ENCODE measurements at regions not wholly inside any gene's neighbourhood (a gene's known extent, or its start where the extent isn't known, plus 50 kb on each side); places are given as distances from the start of the nearest gene placed in this dataset.

GRCh38 chr18:44046376-44046975 lies 634.2 kb upstream of the SETBP1 start:
- DNase-seq (ENCODE audit: extremely low read depth in 1 of 2, low read depth in 1 of 2): no peak

GRCh38 chr18:44047585-44047984 lies 633.1 kb upstream of the SETBP1 start:
- no peak for DNase-seq (ENCODE audit: extremely low read depth in 1 of 2, low read depth in 1 of 2)

DNA sequence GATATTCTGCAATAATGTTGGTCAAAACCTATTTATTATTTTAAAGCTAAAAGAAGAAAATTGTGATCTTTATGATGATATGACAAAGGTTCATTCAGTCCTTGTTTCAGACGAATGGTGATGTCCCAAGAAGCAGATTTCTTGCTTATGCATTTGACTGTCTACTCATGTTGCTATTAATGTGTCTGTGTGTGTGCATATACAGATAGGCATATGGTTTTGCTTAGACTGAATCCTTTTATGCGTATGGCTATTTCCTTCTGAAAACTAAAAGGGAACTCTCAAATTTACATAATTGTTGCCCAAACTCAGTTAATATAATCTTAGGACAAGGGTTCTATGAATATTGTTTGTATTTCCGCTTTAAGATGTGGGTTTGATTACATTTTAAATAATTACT lies 632.3 kb upstream of the SETBP1 start:
- no peak for DNase-seq (ENCODE audit: extremely low read depth in 1 of 2, low read depth in 1 of 2)

GRCh38 chr18:44048846-44049245 lies 631.8 kb upstream of the SETBP1 start:
- DNase-seq (ENCODE audit: extremely low read depth in 1 of 2, low read depth in 1 of 2): no peak

DNA sequence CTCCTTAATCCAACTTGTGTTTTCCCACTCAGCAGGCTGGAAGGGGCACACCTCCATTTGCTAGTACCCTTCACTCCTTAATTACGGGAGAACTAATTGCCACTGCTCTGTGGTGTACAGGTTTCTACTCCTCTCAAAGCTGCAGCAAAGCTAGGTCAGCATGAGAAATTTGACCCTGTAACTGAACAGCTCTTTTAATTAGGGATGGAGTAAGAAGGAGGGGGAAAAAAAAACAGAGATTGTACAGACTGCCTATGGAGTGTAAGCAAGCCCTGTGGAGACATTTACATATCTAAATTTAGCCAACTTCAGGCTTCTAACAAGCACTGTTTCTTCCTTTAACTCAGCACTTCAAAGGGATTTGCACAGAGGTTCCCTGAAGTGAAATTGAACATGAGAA lies 629.7 kb upstream of the SETBP1 start:
- no peak for DNase-seq (ENCODE audit: extremely low read depth in 1 of 2, low read depth in 1 of 2)

DNA sequence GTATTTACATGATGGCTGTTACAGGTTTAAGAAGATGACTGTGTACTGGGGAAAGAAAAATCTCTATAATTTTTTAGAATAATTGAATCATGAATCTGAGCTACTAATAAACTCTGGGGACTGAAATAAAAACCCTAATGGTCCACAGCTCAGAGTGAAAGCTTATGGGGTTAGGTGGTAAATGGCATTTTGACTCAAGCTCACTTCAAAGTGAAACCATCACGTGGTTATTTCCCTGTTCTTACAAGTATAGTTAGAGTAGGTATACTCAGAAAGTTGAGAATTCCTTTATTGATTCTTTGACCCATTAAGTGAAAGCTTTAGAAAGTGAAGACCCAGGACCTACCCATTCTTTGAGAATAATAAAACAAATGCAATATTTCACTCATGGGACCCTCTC lies 626.2 kb upstream of the SETBP1 start:
- DNase-seq (ENCODE audit: extremely low read depth in 1 of 2, low read depth in 1 of 2): no peak

GRCh38 chr18:44060197-44060596 lies 620.5 kb upstream of the SETBP1 start:
- no peak for DNase-seq (ENCODE audit: extremely low read depth in 1 of 2, low read depth in 1 of 2)

DNA sequence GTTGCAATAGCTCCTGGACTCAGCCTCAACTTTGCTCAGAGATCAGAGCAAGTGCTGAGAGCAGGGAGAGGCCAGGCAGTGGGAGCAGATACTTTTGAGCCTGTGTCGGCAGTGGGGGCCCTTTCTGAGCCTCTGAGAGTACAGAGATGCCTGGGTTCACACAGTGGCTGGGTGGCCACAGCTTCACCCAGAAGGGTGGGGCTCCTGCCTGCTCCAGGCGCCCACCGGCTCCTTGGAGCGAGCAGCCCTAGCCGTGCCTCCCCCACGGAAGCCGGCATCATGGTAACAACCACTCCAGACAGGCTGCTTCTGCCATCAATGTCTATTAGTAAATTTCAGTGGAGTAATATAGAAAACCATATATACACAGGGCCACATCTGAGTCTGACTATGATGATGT lies 619.2 kb upstream of the SETBP1 start:
- DNase-seq (ENCODE audit: extremely low read depth in 1 of 2, low read depth in 1 of 2): no peak

DNA sequence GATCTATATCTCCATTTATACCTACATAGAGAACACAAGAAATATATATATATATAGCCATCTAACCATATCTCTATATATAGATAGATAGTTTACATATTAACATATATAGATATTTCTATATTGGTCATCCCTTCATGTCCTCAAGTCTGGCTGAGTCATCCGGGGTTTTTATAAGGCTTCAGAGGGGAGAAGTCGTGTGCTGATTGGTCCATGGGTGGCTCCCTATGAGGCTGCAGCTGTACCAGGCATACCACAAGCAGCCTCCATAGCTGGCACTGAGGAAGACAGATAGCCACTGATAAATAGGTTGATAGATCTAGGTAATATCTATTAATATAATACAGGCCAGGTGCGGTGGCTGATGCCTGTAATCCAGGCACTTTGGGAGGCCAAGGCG lies 618.3 kb upstream of the SETBP1 start:
- DNase-seq (ENCODE audit: extremely low read depth in 1 of 2, low read depth in 1 of 2): no peak

DNA sequence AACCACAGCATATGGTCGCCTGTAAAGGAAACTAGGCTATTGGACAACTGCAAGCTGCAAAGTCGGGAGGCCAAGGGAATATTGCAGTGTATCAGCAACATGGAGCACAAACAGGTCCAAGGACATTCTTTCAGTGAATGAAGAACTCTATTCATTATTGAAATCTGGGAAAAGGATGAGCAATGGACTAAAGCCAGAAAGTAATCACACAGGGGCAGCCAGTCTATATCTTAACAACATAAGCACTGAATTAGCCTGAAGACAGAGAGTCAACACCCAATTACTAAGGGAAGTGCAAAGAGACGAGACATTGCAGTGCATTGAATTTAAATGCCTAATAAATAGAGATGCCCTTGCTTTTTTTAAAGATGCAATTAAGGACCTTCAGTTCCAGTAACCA lies 615.5 kb upstream of the SETBP1 start:
- no peak for DNase-seq (ENCODE audit: extremely low read depth in 1 of 2, low read depth in 1 of 2)

DNA sequence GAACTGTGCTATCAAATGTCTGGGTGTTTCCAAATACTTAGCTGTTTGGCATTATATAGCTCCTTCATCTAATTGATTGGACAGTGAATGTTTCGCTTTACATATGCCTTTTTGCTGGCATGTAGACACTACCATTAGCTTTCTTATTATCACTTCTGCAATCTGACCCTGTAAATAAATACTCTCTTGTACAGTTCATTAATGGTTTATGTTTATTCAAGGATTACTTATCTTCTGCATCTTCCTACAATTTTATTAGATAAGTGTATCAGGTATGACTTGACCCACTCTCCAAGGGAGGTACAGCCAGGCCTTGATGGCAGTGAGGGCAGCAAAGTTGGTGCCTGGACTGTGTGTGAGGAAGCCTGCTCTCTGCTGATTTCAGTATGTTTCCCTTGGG lies 614.1 kb upstream of the SETBP1 start:
- no peak for DNase-seq (ENCODE audit: extremely low read depth in 1 of 2, low read depth in 1 of 2)

DNA sequence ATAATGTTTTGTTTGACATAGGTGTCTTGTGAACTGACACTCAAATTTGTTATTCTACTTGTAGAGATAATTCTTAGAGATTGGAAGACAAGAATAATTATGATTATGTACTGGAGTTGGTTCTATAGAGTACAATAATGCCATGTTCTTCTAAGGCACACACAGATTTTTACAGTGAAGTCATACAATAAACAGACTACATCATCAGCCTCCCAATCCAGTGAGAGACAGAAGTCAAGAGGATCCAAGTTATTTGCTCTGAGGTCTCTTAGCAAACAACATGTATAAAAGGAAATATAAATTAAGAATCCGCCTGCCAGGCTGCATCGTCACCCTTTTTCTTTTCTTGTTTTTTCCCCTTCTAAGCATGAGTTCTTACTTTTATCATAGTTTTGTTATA lies 613.5 kb upstream of the SETBP1 start:
- DNase-seq (ENCODE audit: extremely low read depth in 1 of 2, low read depth in 1 of 2): no peak

DNA sequence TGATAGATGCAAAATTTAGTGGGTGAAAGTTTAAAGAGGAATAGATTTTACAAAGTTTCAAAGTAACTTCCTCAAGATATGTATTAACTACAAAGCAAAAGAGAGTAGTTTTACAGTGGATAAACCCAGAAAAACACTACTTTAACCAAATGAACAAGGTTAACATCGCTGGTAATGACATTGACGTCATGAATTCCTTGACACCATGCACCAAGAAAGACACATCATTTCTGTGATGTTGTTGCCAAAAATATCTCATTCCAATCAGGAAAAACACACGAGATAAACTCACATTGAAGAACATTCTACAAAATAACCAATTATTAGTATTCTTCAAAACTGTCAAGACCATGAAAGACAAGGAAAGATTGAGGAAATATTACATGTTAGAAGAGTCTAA lies 605.6 kb upstream of the SETBP1 start:
- DNase-seq (ENCODE audit: extremely low read depth in 1 of 2, low read depth in 1 of 2): no peak

- DNase-seq (ENCODE audit: extremely low read depth in 1 of 2, low read depth in 1 of 2): no peak
Measured at GRCh38 chr18:44079606-44080005, 601.1 kb upstream of the SETBP1 start.

DNA sequence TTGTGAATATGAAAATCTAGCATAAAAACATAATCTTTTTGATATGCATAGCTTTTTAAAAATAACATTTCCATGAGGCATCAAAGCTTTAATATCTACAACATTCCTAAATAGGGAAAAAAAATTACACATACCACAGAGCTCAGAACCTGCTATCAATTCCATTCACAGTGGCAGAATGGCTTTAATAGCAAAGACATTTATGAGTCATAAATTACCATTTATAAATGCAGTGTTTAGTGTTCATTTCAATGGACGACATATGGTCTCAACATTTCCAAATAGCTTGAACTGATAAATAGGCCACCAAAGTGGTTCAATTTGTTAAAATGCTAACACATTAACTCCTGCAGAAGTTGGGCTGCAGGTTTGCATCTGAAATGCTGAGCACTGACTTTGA lies 600.6 kb upstream of the SETBP1 start:
- no peak for DNase-seq (ENCODE audit: extremely low read depth in 1 of 2, low read depth in 1 of 2)

GRCh38 chr18:44089732-44090131 lies 591.0 kb upstream of the SETBP1 start:
- DNase-seq (ENCODE audit: extremely low read depth in 1 of 2, low read depth in 1 of 2): no peak

GRCh38 chr18:44090453-44090852 lies 590.2 kb upstream of the SETBP1 start:
- no peak for DNase-seq (ENCODE audit: extremely low read depth in 1 of 2, low read depth in 1 of 2)

DNA sequence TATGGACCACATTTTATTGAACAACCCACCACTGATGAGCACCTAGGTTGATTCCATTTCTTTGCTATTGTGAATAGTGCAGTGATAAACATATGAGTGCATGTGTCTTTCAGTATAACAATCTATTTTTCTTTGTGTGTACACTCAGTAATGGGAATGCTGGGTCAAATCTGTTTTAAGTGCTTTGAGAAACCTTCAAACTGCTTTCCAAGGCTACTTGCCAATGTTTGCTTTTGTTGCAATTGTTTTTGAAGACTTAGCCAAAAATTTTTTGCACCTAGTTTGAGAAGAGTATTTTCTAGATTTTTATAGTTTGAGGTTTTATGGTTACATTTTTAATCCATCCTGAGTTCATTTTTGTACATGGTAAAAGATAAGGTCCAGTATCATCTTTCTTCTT lies 587.4 kb upstream of the SETBP1 start:
- no peak for DNase-seq (ENCODE audit: extremely low read depth in 1 of 2, low read depth in 1 of 2)

DNA sequence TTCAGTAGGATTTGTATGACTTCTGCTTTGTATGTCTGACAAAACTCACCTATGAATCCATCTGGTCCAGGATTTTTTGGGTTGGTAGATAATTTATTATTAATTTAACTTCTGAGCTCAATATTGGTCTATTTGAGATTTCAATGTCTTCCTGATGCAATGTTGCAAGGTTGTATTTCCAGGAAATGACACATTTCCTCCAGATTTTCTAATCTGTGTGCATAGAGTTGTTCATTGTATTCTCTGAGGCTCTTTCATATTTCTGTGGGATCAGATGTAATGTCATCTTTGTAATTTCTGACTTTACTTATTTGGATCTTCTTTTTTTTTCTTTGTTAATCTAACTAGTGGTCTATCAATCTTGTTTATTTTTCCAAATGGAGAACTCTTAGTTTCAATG lies 584.7 kb upstream of the SETBP1 start:
- DNase-seq (ENCODE audit: extremely low read depth in 1 of 2, low read depth in 1 of 2): no peak

DNA sequence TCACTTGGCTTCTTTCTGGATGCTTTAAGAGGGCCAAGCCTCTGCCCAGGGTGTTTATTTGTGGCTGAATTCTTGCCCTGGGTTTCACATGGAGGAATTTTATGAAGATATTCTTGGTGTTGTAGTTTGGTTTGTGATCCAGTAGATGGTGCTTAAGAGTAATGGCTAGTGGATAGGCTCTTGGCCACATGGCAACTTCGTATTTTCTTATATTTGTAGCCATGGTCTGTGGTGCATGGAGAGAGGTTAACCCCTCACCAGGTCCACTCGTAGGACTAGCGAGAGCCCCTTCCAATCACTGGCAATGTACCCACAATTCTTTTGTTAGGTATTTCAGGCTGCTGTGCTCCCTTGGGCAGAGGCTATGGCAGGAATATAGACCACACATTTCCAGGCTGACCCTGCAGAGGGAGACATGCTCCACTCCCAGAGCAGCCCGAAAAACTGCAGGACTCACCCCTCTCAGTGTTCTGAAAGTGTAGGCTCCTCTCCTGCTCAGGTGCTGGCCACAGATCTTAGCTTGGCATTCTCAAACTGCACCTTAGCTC lies 582.1 kb upstream of the SETBP1 start:
- no peak for DNase-seq (ENCODE audit: extremely low read depth in 1 of 2, low read depth in 1 of 2)

DNA sequence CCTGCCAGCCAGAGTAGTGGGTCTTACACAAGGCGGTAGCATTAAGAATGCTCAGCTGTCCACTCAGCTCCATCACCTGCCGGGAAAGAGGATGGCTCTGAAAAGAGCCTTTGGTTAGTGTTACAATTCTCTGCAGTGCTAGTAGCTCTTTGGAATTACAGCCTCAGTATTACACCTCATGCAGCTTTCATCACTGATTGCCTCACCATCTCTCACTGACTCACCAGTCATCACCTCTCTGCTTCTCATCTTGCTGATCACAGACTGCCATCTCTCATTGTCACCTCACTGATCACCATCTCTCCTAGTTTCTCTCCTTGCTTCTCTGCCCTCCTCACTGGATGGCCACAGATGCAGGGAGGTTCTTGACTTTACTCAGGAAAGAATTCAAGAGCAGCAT lies 573.5 kb upstream of the SETBP1 start:
- no peak for DNase-seq (ENCODE audit: extremely low read depth in 1 of 2, low read depth in 1 of 2)

- no peak for DNase-seq (ENCODE audit: extremely low read depth in 1 of 2, low read depth in 1 of 2)
Measured at GRCh38 chr18:44111337-44111736, 569.4 kb upstream of the SETBP1 start.

- no peak for DNase-seq (ENCODE audit: extremely low read depth in 1 of 2, low read depth in 1 of 2)
Measured at GRCh38 chr18:44117821-44118220, 562.9 kb upstream of the SETBP1 start.
